ENCODE measurements at regions not wholly inside any gene's neighbourhood (a gene's known extent, or its start where the extent isn't known, plus 50 kb on each side); places are given as distances from the start of the nearest gene placed in this dataset.

DNA sequence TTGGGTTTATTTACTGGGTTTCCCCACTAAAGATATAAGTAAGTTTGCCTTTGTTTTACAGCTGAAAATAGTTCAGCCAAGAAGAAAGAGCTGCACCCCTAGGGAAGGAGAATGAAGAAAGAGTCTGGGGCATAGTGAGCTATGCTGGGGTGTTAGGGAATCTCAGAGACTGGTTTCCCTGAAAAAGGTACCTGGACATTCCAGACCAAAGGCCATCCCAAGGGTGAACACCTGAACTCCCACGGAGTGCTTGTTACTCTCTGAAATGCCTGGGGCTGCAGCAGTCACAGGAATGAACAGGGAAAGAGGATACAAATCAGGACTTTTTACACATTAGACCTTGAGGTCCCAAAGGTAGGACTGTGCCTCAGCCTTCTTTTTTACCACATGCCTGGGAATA, 337.6 kb upstream of the SLC10A2 start:
- no peak for DNase-seq

DNA sequence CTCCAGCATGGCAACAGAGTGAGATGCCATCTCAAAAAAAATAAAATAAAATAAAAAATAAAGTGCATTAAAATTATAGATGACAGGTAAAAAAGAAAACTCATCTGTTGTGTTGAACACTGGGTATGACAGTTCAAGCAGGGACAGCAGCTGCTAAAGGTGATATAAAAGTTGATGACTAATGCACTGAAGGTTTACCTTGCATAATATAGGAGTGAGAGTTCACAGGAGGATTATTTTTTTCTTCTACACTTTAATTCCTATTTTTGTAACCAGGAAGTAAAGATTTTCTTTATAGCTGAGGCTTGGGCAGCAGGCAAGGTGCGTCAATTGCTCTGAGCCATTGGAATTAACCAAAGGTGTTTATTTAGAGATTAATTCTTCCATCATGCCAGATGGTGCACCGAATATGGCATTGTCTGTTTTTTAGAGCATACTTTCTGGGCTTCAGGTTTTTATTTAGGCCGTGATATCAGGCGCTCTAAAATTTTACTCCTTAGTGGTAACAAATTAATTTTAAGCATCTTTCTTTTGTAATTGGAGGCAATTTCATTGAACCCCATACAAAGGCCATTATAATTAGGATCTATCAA, 337.0 kb upstream of the SLC10A2 start:
- DNase-seq = no peak

DNA sequence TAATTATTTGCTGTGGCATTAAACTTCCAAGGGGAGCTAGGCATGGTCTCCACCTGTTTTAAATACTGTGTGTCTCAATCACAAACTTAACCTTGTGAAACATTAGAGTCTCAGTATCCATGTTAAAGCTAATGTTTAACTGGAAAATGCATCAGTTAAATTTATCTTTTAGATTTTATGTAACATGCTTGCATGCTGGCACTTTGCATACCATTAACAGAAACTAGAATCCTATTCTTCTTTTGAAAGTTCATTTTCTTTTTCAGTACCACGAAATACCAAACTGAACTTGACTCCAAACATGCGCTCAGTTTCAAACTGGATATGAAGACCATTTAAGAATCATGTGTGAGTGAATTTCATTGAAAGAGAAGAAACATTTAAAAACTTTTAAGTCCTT, 328.9 kb upstream of the SLC10A2 start:
- DNase-seq = no peak

DNA sequence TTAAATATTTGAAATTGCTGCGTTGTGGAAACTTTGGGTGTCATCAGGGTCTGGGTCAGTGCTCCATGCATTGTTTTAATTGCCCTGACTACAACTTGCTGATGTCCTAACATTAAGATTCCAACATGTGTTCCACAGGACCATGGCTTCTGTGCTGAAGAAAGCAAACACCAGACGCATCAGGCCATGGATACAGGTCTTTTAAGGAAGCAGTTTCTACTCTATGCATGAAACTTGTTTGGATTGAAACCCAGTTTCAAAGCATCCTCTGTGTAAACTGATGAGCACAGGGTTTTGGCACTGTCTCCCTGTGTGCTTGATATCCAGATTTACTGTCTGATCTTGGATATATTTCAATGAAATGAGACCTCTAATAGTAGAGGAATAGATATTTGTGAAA, 328.4 kb upstream of the SLC10A2 start:
- no peak for DNase-seq

DNA sequence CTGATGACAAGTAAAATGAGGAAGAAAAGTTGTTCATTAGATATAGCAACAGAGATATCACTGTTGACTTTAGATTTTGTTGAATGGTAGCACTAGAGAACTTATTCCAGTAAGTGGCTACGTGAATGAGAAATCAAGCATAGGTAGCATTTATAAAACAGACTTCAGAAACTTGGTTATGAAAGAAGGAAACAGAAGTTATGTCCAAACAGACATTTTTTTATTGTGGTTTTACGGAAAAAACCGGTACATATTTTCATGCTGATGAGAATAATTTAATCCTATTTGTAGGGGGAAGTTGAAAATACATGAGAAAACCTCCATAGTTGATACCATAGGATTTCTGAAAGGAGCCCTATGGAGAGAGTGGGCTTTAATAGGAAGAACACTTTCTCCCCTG, 325.7 kb upstream of the SLC10A2 start:
- no peak for DNase-seq

DNA sequence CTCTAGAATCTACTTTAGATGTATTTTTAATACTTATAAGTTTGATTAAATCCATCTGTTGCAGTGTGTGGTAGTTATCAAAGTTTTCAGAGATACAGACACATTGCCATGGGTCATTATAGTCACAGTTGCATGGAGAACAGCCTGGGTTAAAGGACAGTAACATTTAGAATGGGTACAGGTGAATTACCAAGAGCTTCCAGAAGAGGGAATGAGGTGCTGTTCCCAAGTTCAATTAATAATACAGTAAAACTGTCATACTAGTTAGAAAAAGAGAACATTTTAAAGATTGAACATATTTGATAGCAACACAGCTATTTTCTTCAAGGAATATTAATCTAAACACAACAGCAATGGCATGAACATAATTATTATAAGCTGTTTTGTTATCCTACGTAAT, 322.6 kb upstream of the SLC10A2 start:
- no peak for DNase-seq

DNA sequence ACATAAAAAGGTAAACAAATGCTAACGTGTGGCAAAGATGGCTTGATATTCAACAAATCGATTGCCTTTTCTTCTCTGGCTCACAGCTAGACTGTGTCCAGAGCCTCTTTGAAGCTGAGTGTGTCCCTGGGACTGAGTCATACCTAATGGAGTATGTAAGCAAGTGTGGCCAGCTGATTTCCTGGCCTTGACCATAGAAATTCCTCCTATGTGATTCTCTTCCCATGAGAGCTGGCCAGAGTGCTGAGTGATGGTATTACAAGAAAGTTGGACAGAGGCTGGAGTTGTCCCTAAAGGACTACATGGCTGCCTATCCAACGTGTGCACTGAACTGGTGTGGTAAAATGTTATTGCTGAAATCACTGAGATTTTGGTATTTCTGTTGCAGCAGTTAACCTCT, 320.1 kb upstream of the SLC10A2 start:
- DNase-seq = no peak

DNA sequence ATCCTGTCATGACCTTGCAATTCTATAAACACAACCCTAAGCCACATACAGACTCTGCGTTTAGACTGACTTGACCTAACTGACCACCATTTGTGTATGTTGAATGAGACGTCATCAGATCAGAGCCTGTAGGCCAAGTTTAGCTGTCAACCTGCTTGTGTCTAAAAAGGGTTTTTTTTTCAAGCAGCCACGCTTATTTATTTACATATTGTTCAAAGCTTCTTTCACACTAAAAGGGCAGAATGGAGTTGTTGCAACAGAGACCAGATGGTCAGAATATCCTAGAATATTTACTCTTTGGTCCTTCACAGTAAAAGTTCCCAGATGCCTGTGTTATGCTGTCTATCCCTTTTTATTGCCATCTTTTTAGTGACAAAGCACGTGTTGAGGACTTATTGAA, 307.7 kb upstream of the SLC10A2 start:
- DNase-seq = no peak

DNA sequence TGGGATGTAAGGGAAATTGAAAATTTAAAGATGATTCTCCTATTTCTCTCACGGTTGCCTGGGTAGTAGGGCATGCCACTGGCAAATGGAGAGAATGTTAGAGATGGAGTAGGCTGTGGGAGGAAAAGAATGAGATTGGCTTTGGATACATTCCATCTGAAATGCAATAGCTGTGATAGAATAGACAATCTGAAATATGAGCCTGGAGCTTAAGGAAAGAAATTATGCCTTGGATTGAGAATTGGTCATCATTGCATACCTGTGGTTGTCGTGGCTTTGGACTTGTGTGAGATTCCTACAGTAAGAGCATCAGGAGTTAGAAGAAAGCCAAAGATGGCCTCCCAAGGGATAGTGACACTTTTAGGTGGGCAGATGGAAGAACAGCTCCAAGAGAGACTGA, 305.1 kb upstream of the SLC10A2 start:
- DNase-seq = no peak

DNA sequence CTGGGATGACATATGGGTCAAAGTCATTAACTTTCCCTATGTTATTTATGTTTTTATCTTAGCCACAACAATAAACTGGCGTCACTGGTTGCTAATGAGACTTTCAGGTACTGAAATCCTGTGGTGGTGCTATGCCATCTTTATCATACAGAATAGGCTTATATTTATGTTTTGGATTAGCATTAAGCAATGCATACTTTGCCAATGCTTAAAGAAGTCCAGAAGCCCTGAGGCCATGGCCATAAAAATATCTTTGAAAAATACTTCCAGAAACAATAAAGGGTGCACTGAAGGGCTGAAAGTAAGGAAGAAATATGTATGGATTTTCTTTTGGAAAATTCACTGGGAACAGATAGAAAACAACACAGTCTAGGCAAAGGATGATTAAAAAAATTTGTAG, 304.6 kb upstream of the SLC10A2 start:
- no peak for DNase-seq

DNA sequence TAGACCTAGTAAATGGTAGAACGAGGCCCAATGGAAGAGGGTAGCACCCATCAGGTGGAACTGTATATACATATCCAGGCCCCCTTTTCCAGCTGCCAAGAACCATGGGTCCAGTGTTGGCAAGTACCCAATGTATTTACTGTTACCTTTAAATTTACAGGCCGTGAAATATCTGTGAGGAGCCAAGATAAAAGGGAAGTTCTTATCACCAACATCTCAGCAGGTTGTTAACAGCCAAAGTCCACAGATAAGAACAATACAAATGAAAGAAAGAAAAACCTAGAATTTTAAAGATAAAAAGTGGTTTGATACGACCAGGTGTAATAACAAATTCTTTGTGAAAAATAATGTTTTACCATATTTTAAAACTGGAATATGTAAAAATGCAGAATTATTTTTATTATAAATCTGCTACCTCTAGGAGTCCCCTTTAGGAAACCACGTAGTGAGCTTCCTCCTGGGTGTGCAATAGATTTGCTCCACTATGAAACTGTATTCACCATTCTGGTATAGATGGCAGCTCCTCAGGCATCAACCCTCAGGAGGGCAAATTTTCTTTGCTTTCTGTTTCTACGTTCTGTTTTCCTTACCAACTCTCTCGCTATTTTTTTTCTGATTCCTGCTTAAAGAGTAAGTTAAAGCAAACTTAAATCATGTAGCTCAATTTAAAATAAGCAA, 292.2 kb upstream of the SLC10A2 start:
- DNase-seq = no peak

DNA sequence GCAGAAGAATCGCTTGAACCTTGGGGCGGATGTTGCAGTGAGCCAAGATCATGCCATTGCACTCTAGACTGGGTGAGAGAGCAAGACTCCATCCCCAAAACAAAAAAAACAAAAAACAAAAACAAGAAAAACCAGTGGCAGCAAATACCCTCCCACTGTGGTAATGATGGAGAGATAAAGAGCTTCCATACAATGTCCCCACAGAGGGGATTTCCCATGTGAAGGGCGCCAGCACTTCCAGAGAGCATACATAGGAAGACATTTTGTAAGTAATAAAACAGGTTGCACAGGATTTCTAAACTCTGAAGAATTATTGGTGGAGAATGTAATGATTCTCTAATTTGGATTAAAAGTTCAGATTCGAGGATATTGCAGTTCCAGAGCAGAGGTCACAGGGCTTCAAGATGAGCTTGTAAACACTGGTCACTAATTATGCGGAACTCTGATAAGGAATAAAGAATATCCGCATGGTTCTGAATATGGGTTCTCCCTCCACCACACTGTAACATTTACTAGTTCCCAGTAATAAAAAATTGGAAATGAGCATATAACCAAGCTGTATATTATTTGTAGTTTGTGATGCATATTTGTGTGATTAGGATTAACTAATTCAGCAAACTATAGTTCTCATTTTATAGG, 290.1 kb upstream of the SLC10A2 start:
- DNase-seq = no peak

DNA sequence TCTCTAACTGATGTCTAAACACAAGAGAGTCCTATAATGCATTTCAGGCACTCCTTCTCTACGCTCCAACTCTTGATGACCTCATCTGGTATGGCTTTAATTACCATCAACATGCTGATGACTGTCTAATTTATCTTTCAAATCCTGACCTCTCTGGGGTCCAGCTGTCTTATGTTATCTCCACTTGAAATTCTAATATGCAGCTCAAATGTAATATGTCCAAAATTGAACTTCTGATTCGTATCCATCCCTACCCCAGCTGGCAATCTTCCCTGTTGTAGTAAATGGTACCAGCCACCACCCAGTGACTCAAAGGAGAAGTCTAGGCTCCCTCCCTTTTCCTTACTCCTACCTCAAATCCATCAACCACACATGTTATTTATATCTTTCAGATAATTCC, 288.0 kb upstream of the SLC10A2 start:
- no peak for DNase-seq

DNA sequence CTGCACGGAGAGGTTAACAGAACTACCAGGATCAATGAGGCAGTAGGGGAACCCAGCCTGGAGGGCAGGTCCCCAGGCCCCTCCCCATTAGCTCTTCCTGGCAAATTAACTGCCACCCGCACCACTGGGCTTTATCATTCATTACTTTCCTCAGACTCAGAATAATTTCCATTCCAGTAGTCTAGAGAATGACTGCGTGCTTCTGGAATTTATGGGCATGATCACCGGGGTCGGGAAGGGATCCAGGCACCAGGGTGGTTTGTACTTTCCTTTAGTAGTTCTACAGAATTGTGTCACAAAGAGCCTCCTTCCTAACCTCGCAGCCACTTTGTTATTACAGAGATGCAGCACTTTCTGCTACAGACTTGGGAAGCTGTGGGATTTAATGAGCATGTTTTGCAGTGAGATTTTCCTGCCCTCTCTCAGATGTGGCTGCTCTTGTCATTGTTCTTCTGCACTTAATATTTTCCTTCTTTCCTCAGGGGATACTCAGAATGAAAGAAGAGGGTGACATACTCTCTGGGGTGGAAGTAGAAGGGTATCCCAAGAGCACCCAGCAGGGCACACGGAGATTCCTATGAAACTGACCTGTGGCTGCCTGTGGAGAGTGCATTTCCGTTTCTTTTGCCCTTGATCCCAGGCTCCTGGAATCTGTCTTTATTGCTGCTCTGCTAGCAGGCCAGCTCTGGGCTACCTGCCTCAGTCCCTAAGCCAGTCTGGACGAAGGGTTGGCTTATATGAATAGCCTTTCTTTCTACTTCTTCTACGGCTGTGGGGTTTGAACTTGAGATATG, 285.0 kb upstream of the SLC10A2 start:
- no peak for DNase-seq

DNA sequence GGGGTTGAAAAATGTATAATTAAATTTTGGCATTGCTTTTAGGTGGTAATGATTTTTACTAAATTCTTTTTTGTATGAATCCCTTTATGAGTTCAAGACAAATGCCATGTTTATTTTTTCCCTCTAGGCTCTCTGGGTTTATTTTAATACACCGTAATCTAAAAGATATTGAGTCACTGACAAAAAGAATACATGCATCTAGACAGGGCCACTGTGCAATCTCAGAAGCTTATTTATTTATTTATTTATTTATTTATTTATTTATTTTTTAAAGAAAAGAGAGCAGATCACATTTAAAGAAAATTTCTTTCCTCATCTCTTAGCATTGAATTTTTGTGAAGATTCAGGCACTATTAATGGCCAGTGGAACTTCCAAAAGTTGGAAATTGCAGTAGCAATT, 283.9 kb upstream of the SLC10A2 start:
- no peak for DNase-seq

DNA sequence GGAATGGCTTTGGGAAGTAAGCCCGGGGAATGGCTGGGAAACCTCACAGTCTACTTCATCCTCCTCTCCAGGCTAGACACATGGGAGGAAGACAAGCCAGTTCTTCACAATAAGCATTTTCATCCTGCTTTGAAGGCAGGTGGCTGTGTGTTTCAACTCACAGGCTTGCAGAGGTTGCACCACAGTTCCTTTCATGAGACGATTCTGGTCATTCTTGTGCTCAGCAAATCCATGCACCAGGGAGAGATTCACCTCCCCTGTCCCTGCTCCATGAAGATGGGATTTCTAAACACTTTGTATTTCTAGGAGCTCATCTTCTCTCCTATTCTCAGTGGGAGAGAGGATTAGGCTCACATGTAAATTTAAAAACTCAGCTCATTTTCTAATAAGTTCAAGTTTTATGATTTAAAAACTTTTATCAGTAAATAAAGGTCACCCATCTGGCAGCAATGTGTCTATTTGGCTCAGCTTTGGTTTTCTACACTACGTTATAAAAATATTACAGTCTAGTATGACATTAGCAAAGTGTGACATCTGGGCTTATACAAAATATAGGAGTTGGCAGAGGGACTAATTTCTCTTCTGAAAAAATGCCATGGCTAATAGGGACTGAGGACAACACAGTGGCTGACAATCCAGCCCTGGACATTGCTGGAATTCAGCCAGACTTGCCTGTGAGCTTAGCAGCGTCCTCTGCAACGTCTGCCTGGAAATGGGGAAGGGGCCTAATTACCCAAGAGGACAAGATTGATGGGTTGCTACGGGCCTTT, 283.2 kb upstream of the SLC10A2 start:
- DNase-seq = no peak

DNA sequence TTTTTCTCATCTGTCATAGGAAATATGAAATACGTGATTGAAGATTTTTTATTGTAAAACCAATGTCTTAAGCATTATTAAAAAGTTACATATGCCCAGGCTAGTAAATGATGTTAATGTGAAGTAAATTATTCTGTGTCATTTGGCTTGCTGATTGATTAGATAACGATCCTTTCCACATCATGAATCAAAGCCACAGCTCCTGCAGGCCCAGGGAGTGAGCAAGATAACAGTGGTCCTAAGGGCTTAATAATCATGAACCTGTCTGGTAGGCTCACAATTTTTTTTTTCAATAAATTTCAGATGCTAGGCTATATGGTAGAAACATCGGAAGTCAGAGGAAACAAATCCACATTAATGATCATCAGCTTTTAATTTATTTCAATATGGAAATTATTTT, 269.0 kb upstream of the SLC10A2 start:
- no peak for DNase-seq

DNA sequence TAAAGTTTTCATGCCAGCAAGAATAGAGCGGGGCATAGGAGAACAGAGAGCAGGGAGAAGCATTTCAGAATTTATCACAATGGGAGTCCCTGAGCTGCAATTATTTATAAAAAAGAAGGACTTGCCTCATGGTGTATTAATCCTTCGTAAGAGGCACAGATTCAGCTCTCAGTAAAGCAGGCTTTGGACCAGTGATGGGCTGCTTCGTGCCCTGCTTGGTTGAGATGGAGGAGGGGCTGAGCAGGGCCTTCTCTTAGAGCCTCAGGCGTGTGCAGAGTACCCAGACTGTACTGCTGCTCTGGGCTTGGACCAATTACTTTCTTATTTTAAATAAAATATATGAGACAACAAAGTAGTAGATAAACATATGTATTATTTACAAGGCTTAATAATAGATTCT, 265.7 kb upstream of the SLC10A2 start:
- no peak for DNase-seq

DNA sequence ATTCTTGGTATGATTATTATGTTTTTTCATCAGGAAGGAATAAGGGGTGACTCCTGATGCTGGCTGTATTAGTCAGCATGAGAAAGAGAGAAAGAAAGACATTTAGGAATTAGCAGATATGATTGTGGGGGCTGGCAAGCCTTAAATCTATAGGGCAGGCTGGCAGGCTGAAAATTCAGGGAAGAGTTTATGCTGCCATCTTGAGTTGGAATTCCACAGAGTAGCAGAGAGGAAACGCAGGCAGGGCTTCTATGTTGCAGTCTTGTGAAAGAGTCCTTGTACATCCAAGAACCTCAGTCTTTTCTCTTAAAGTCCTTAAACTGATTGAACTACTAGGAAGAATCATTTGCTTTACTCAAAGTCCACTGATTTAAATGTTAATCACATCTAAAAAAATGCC, 262.7 kb upstream of the SLC10A2 start:
- no peak for DNase-seq

DNA sequence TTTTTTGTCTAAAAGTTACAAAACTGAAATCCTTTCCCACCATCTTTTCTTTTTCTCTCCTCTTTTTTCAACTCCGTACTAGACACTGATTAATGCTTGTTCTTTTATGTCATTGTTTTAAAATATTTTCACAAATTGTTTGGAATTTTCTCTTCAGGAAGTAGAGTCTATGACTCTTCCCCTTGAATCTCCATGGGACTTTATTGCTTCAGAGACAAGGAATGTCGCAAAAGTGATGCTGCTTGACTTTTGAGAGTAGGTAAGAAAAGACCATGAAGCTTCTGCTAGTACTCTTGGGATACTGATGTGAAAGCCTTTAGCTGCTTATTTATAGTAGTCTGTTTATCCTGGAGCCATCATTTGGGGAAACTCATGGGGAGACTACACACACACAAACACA, 260.1 kb upstream of the SLC10A2 start:
- DNase-seq = no peak

DNA sequence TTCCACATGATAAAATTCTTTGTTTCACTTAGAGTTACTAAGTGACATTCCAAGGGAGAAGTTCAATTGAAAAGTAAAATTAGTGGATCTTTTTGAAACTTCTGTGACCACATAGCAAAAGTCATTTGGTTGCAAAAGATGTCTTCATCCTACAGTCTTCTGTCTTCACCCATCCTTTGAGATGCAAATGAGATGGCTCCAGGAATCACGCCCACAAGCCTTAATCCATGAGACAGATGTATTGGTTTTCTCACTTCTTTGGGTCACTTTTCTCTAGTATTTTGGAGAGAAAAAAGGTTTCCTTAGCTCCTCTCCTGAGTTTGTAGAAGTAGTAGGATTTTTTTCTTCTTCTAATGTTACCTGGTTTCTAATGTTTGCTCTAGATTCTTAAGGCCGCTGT, 259.5 kb upstream of the SLC10A2 start:
- no peak for DNase-seq

DNA sequence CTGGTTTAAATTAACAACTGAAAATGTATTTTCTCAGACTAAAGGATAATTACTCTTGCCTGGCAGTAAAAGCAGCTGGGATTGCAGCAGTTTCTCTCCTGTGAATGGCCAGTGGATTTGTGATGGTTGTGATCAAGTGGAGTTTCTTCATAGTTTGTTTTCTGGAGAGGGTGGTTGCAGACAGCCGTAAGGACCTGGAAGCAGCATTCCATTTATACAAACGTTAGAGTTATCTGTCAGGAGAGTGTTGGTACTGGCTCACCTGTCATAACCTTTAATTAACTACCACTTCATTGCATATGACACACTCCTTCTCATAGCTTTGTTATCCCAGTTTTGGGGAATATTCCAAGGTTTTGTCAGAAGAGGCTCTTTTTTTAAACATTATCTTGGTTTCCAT, 258.4 kb upstream of the SLC10A2 start:
- DNase-seq = no peak

DNA sequence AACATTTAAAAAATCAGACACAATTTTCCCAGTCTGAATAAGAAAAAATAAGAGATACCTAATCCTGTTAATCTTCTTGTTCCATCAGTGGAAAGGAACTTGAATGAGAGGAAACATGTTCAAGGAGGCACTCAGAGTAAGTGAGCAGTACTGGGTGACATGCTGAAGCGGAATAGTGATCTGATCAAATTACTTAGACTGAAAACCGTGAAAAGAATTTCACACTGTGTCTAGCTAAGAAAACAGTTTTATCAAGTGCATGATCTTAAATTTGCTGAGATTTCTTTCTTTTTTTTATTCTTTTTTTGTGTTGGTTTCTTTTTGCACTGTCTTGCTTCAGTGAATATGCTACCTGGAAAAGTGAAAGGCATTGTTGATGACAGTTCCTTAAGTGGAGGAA, 249.5 kb upstream of the SLC10A2 start:
- DNase-seq = no peak
